ENCODE measurements at regions not wholly inside any gene's neighbourhood (a gene's known extent, or its start where the extent isn't known, plus 50 kb on each side); places are given as distances from the start of the nearest gene placed in this dataset.

DNA sequence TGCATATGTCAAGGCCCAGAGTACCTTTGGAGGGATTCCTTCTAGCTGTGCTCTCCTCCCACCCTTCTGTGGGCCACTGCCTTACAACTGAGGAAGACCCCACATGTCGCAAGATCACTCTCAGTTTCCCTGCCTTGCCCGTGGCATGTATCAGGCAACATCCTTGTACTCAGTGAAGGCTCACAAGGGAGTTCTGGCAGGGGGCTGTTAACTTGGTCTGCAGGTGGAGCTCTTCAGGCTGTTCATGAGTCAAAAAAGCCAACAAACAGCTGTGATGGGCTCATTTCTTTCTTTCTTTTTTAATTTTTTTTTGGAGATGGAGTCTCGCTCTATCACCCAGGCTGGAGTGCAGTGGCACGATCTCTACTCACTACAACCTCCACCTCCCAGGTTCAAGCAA, 513.0 kb upstream of the ANKRD30A start:
- TF ChIP-seq EZH2 (IDR thresholded peaks at IDR 0.05; ENCODE audit: borderline replicate concordance, low read depth, low read length, severe bottlenecking): no peak
- TF ChIP-seq, protein P1, sequence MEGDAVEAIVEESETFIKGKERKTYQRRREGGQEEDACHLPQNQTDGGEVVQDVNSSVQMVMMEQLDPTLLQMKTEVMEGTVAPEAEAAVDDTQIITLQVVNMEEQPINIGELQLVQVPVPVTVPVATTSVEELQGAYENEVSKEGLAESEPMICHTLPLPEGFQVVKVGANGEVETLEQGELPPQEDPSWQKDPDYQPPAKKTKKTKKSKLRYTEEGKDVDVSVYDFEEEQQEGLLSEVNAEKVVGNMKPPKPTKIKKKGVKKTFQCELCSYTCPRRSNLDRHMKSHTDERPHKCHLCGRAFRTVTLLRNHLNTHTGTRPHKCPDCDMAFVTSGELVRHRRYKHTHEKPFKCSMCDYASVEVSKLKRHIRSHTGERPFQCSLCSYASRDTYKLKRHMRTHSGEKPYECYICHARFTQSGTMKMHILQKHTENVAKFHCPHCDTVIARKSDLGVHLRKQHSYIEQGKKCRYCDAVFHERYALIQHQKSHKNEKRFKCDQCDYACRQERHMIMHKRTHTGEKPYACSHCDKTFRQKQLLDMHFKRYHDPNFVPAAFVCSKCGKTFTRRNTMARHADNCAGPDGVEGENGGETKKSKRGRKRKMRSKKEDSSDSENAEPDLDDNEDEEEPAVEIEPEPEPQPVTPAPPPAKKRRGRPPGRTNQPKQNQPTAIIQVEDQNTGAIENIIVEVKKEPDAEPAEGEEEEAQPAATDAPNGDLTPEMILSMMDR (IDR thresholded peaks at IDR 0.05; ENCODE audit: extremely low read depth in 1 of 2, insufficient read depth in 1 of 2, low read depth in 1 of 2, low read length in 2 of 2): no peak
- TF ChIP-seq POLR2A (IDR thresholded peaks at IDR 0.05; ENCODE audit: low read depth, low read length): no peak
- no peak for TF ChIP-seq GATA2 (IDR thresholded peaks at IDR 0.05; ENCODE audit: insufficient read depth, insufficient read length, low read depth, low read length)

All from endothelial cell of umbilical vein (primary cell).